HepG2 (cell line): ENCODE measurements at regions not wholly inside any gene's neighbourhood (a gene's known extent, or its start where the extent isn't known, plus 50 kb on each side); places are given as distances from the start of the nearest gene placed in this dataset.
A peak's percentile ranks its signal among the peaks of the same experiment; 100 is the strongest.

Experiments used
- CSRNP2 ChIP-seq: sonication (generic); formaldehyde crosslinking; conservative IDR thresholded peaks from 2 replicates; pipeline ENCODE4 v1.8.0; 2022; ENCODE audit warnings: low read depth, missing genetic modification reagents
- GMEB1 ChIP-seq: sonication (generic); formaldehyde crosslinking; IDR thresholded peaks from 2 replicates; pipeline ENCODE4 v1.5.1; 2020; ENCODE audit warnings: missing genetic modification reagents, mild to moderate bottlenecking, borderline replicate concordance
- HOXA3 ChIP-seq: sonication (generic); formaldehyde crosslinking; IDR thresholded peaks from 2 replicates; pipeline ENCODE4 v1.5.0; 2020; ENCODE audit warnings: missing genetic modification reagents
- IKZF4 ChIP-seq: sonication (generic); formaldehyde crosslinking; IDR thresholded peaks from 2 replicates; pipeline ENCODE4 v1.5.1; 2020; ENCODE audit warnings: borderline replicate concordance, mild to moderate bottlenecking, low read depth, missing genetic modification reagents; ENCODE audit errors: not compliant biosample characterization
- MIER3 ChIP-seq: IDR thresholded peaks from 2 replicates; pipeline ENCODE4 v1.6.1; 2016; ENCODE audit warnings: missing compliant biosample characterization, borderline replicate concordance
- MLLT10 ChIP-seq: sonication (generic); formaldehyde crosslinking; IDR thresholded peaks from 2 replicates; pipeline ENCODE4 v1.4.0; 2020; ENCODE audit warnings: missing genetic modification reagents
- MLXIP ChIP-seq: sonication (generic); formaldehyde crosslinking; IDR thresholded peaks from 2 replicates; pipeline ENCODE4 v1.9.0; 2021; ENCODE audit warnings: missing genetic modification reagents, borderline replicate concordance
- NR2F6 ChIP-seq, 2 experiments: IDR thresholded peaks; 2 replicates each; pipeline ENCODE4 v1.6.1; 2016; ENCODE audit warnings: antibody characterized with exemption in 1 of 2, mild to moderate bottlenecking in 1 of 2
- REL ChIP-seq: sonication (generic); formaldehyde crosslinking; conservative IDR thresholded peaks from 2 replicates; pipeline ENCODE4 v1.8.0; 2022; ENCODE audit warnings: mild to moderate bottlenecking, missing genetic modification reagents, moderate library complexity
- SIN3B ChIP-seq: fragments of 150-350 bp; IDR thresholded peaks from 2 replicates; pipeline ENCODE4 v1.6.1; 2014; ENCODE audit warnings: low read length
- THRA ChIP-seq: sonication (generic); formaldehyde crosslinking; IDR thresholded peaks from 2 replicates; pipeline ENCODE4 v1.4.0; 2020; ENCODE audit warnings: missing genetic modification reagents, borderline replicate concordance
- TRIM22 ChIP-seq: fragments of 450-650 bp; IDR thresholded peaks from 2 replicates; pipeline ENCODE4 v1.6.1; 2017
- ZNF138 ChIP-seq: sonication (generic); formaldehyde crosslinking; IDR thresholded peaks from 2 replicates; pipeline ENCODE4 v1.5.0; 2020; ENCODE audit warnings: mild to moderate bottlenecking, low read depth, missing genetic modification reagents
- ZNF205 ChIP-seq: IDR thresholded peaks from 2 replicates; pipeline ENCODE4 v1.6.1; 2018; ENCODE audit warnings: missing biosample characterization, missing genetic modification reagents
- ZNF253 ChIP-seq: sonication (generic); formaldehyde crosslinking; IDR thresholded peaks from 2 replicates; pipeline ENCODE4 v1.8.0; 2022; ENCODE audit warnings: mild to moderate bottlenecking, missing genetic modification reagents, borderline replicate concordance
- ZNF556 ChIP-seq: sonication (generic); formaldehyde crosslinking; IDR thresholded peaks from 2 replicates; pipeline ENCODE4 v1.4.0; 2020; ENCODE audit warnings: mild to moderate bottlenecking, missing genetic modification reagents, borderline replicate concordance
- ZNF563 ChIP-seq: sonication (generic); formaldehyde crosslinking; IDR thresholded peaks from 2 replicates; pipeline ENCODE4 v1.8.0; 2022; ENCODE audit warnings: mild to moderate bottlenecking, moderate library complexity, missing genetic modification reagents
- ZNF737 ChIP-seq: sonication (generic); formaldehyde crosslinking; IDR thresholded peaks from 2 replicates; pipeline ENCODE4 v1.5.0; 2020; ENCODE audit warnings: missing genetic modification reagents, mild to moderate bottlenecking, borderline replicate concordance
- ZNF768 ChIP-seq: sonication (generic); formaldehyde crosslinking; IDR thresholded peaks from 2 replicates; pipeline ENCODE4 v1.4.0; 2020; ENCODE audit warnings: missing genetic modification reagents
- ZSCAN22 ChIP-seq: sonication (generic); formaldehyde crosslinking; IDR thresholded peaks from 2 replicates; pipeline ENCODE4 v1.4.0; 2020; ENCODE audit warnings: mild to moderate bottlenecking, missing genetic modification reagents

GRCh38 chr5:96117771-96118651 lies 156.4 kb upstream of the ELL2 start (continued):
- TF ChIP-seq GMEB1 (CRISPR knock-in tag), result peak; percentile 51; the same call in 1 of the 2 replicates
- TF ChIP-seq ZNF138, result no peak
- no peak for TF ChIP-seq SIN3B
- peak; percentile 60; the same call in 1 of the 2 replicates for TF ChIP-seq MIER3 (CRISPR knock-in tag)
- no peak for TF ChIP-seq ZNF563 (CRISPR knock-in tag)
- TF ChIP-seq HOXA3 (CRISPR knock-in tag), result peak; percentile 60; the same call in 1 of the 2 replicates
- TF ChIP-seq MLLT10 (CRISPR knock-in tag), result no peak
- no peak for TF ChIP-seq CSRNP2
- TF ChIP-seq REL (CRISPR knock-in tag), result no peak
- TF ChIP-seq MLXIP (CRISPR knock-in tag), result no peak
- peak; percentile 85 for TF ChIP-seq NR2F6 (IDR thresholded peaks at IDR 0.05)
- TF ChIP-seq NR2F6 (CRISPR knock-in tag; IDR thresholded peaks at IDR 0.05), result peak; percentile 75
- TF ChIP-seq ZNF253, result no peak
- TF ChIP-seq ZNF737 (CRISPR knock-in tag), result no peak
- peak; percentile 23; the same call in 1 of the 2 replicates for TF ChIP-seq ZNF205 (CRISPR knock-in tag)
- no peak for TF ChIP-seq TRIM22
- no peak for TF ChIP-seq ZNF556 (CRISPR knock-in tag)
- TF ChIP-seq IKZF4 (CRISPR knock-in tag), result no peak
- TF ChIP-seq ZSCAN22 (CRISPR knock-in tag), result no peak
- TF ChIP-seq ZNF768 (CRISPR knock-in tag), result no peak
- TF ChIP-seq THRA (CRISPR knock-in tag), result no peak; the same call in 1 of the 2 replicates
